CD1c-positive myeloid dendritic cell (primary cell): ENCODE measurements at regions not wholly inside any gene's neighbourhood (a gene's known extent, or its start where the extent isn't known, plus 50 kb on each side); places are given as distances from the start of the nearest gene placed in this dataset.
"Not testable (repeated sequence)": the region's sequence is repeated elsewhere in the genome, so short reads cannot be mapped to it uniquely, and the experiment has no call there.

Experiments
- DNase-seq: peaks from one replicate; pipeline ENCODE4 v3.0.0-alpha.2; 2016; ENCODE audit errors: extremely low spot score

- no peak for DNase-seq
Measured at GRCh38 chr2:38243186-38243880, 133.7 kb downstream of the ATL2 start.

- DNase-seq, result no peak
Measured at GRCh38 chr2:38239452-38239851, 137.6 kb downstream of the ATL2 start.

- not testable (repeated sequence) for DNase-seq
Measured at GRCh38 chr2:38238705-38239104, 138.4 kb downstream of the ATL2 start.

GRCh38 chr2:38237311-38237710 lies 139.8 kb downstream of the ATL2 start:
- no peak for DNase-seq

GRCh38 chr2:38233231-38233983 lies 143.7 kb downstream of the ATL2 start:
- no peak for DNase-seq

- no peak for DNase-seq
Measured at GRCh38 chr2:38232454-38232853, 144.6 kb downstream of the ATL2 start.

- DNase-seq, result no peak
Measured at GRCh38 chr2:38230756-38231155, 146.3 kb downstream of the ATL2 start.

- no peak for DNase-seq
Measured at GRCh38 chr2:38228753-38229152, 148.3 kb downstream of the ATL2 start.

GRCh38 chr2:38224821-38225437 lies 149.0 kb upstream of the CYP1B1 start:
- DNase-seq, result no peak

- DNase-seq, result no peak
Measured at GRCh38 chr2:38224181-38224580, 148.2 kb upstream of the CYP1B1 start.

GRCh38 chr2:38223256-38223655 lies 147.3 kb upstream of the CYP1B1 start:
- no peak for DNase-seq

GRCh38 chr2:38220164-38220563 lies 144.2 kb upstream of the CYP1B1 start:
- no peak for DNase-seq

GRCh38 chr2:38218995-38219394 lies 143.0 kb upstream of the CYP1B1 start:
- DNase-seq, result no peak

- no peak for DNase-seq
Measured at GRCh38 chr2:38218591-38218991, 142.6 kb upstream of the CYP1B1 start.

GRCh38 chr2:38217401-38218188 lies 141.6 kb upstream of the CYP1B1 start:
- DNase-seq, result no peak

- DNase-seq, result no peak
Measured at GRCh38 chr2:38216886-38217285, 140.9 kb upstream of the CYP1B1 start.

GRCh38 chr2:38215993-38216392 lies 140.0 kb upstream of the CYP1B1 start:
- DNase-seq, result no peak

- no peak for DNase-seq
Measured at GRCh38 chr2:38215522-38215921, 139.6 kb upstream of the CYP1B1 start.

- DNase-seq, result no peak
Measured at GRCh38 chr2:38214209-38214717, 138.3 kb upstream of the CYP1B1 start.

GRCh38 chr2:38213619-38214167 lies 137.7 kb upstream of the CYP1B1 start:
- DNase-seq, result no peak

GRCh38 chr2:38212312-38212711 lies 136.4 kb upstream of the CYP1B1 start:
- no peak for DNase-seq

- no peak for DNase-seq
Measured at GRCh38 chr2:38207168-38207567, 131.2 kb upstream of the CYP1B1 start.
